ENCODE measurements at regions not wholly inside any gene's neighbourhood (a gene's known extent, or its start where the extent isn't known, plus 50 kb on each side); places are given as distances from the start of the nearest gene placed in this dataset.

DNA sequence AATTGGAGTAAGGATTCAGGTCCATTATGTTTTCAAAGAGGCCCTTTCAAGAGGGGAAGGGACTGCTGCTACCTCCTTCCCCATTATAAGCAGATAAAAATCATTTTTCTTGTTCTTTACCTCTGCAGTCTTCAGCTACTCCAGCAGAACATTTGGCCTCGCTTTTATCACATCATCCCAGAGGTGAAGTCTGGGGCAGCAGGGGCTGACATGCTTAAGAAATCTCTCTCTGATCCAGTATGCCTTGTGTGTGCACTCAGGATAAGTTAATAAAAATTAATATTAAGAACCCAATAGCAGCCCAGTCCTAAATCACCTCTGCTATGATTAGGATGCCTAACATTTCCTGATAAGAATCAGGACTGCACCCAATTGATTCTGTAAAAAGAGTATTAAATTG is 306.9 kb upstream of the NREP start:
- H3K27ac ChIP-seq: no peak overlapping the region
- TF ChIP-seq, protein P1, sequence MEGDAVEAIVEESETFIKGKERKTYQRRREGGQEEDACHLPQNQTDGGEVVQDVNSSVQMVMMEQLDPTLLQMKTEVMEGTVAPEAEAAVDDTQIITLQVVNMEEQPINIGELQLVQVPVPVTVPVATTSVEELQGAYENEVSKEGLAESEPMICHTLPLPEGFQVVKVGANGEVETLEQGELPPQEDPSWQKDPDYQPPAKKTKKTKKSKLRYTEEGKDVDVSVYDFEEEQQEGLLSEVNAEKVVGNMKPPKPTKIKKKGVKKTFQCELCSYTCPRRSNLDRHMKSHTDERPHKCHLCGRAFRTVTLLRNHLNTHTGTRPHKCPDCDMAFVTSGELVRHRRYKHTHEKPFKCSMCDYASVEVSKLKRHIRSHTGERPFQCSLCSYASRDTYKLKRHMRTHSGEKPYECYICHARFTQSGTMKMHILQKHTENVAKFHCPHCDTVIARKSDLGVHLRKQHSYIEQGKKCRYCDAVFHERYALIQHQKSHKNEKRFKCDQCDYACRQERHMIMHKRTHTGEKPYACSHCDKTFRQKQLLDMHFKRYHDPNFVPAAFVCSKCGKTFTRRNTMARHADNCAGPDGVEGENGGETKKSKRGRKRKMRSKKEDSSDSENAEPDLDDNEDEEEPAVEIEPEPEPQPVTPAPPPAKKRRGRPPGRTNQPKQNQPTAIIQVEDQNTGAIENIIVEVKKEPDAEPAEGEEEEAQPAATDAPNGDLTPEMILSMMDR (IDR thresholded peaks at IDR 0.05): no peak
- TF ChIP-seq POLR2A (IDR thresholded peaks at IDR 0.05): no peak
- H3K4me1 ChIP-seq: no peaks in the 10 kb centered on the region
- no peaks in the 10 kb centered on the region for H3K9me3 ChIP-seq
- no peak for DNase-seq
- H3K36me3 ChIP-seq: no peaks in the 10 kb centered on the region
- H3K4me3 ChIP-seq: no peak overlapping the region
- no peaks in the 10 kb centered on the region for H3K27me3 ChIP-seq
- 85 to 100% methylated on average over 1 of the region's 1 CpG for WGBS, 2 donors
- intact Hi-C loops (cut with DNase I): no loop called here

DNA sequence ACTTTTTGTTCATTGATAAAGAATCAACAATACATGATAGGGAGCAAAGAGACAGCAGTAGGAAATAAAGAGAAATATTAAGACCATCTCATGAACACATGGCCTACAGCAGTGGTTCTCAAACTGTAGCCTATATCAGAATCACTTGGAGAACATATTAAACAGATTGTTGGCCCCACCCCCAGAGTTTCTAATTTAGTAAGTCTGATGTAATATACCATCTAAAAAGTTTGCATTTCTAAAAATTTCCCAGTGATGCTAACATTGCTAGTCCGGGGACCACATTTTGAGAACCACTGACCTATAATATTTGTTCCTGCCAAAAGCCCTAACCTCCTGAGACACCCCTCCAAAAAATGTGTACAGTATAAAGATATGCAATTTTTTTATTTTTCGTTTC is 306.2 kb upstream of the NREP start:
- intact Hi-C loops (cut with DNase I): no loop called here
- 67 to 69% methylated on average over 2 of the region's 2 CpGs for WGBS, 2 donors
- Histone ChIP-seq H3K36me3 (no peaks in the 10 kb centered on the region), H3K27ac (no peak overlapping the region), H3K4me3 (no peak overlapping the region), H3K4me1 (no peaks in the 10 kb centered on the region), H3K27me3 (no peaks in the 10 kb centered on the region), H3K9me3 (no peaks in the 10 kb centered on the region)
- no peak for DNase-seq
- no peak for TF ChIP-seq POLR2A (IDR thresholded peaks at IDR 0.05)
- TF ChIP-seq, protein P1 (IDR thresholded peaks at IDR 0.05): no peak

DNA sequence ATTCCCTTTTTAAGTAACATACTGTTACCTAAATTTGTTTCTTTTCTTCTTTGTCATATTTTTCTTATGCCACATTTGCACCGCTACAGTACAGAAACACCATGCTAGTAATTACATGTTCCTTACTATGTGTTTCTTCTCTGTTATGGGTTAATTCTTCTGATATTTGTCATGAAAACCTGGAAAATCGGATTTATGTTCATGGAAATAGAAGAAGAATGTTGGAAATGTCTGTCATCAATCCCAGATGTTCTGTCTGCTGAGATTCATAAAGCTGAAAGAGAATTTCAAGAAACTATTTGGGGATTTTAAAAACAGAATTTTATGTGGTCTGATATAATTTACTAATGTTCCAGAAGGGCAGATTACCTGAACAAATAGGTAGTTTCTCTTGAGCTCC is 305.2 kb upstream of the NREP start:
- Histone ChIP-seq H3K27ac (no peak overlapping the region), H3K36me3 (no peaks in the 10 kb centered on the region), H3K9me3 (no peaks in the 10 kb centered on the region), H3K4me3 (no peak overlapping the region), H3K4me1 (no peaks in the 10 kb centered on the region), H3K27me3 (no peaks in the 10 kb centered on the region)
- no peak for DNase-seq
- 74 to 83% methylated on average over 2 of the region's 2 CpGs for WGBS, 2 donors
- TF ChIP-seq, protein P1 (IDR thresholded peaks at IDR 0.05): no peak
- TF ChIP-seq POLR2A (IDR thresholded peaks at IDR 0.05): no peak
- intact Hi-C loops (cut with DNase I): no loop called here

DNA sequence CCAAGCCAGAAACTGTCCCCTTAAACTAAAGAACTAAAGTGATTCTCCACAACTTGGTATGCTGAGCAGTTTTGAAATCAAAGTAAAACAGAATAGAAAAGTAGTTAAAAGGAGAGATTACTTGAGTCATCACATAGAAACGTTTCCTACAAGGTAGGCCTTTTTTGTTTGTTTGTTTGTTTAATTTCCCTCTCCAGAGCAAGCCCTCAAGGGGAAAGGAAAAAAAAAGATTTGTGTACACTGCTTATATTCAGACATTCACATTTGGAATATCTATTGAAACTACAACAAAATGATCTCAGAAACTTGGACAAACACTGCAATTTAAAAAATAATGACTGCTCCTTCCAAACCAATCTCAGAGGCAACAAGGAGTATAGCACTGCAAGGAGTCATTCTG is 304.7 kb upstream of the NREP start:
- H3K36me3 ChIP-seq: no peaks in the 10 kb centered on the region
- no peak for DNase-seq
- H3K27ac ChIP-seq: no peak overlapping the region
- no peaks in the 10 kb centered on the region for H3K27me3 ChIP-seq
- 5 to 21% methylated on average over 1 of the region's 1 CpG for WGBS, 2 donors
- intact Hi-C loops (cut with DNase I): no loop called here
- no peak overlapping the region for H3K4me3 ChIP-seq
- H3K4me1 ChIP-seq: no peaks in the 10 kb centered on the region
- no peak for TF ChIP-seq POLR2A (IDR thresholded peaks at IDR 0.05)
- TF ChIP-seq, protein P1 (IDR thresholded peaks at IDR 0.05): no peak
- H3K9me3 ChIP-seq: no peaks in the 10 kb centered on the region

DNA sequence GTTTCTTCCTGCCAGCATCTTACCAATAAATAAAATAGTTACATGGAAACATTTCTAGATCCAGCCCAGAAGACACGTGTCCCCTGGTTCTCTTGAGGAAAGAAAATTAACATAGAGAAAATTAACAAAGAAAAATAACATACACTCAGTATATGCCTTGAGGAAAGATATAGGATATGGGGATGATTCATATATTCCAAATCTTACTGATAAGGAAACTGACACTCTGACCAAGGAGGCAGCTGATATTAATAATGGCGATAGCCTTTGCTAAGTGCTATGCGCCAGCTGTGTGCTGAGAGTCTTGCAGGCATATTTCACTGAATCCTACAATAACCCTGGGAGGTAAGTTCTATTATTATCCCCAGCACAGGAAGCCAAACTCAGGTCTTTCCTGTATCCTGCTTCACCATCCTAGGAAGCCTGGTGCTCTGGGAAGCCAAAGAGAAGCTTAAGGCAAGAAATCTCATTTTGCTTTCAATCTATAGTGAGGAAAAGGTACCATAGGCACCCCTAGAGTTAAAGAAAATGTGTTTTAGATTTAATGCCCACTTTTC is 302.7 kb upstream of the NREP start:
- 77% methylated on average over 3 of the region's 3 CpGs for WGBS, 2 donors

More for the DNA sequence above, 302.7 kb upstream of the NREP start:
- no peak for DNase-seq
- Histone ChIP-seq H3K36me3 (no peaks in the 10 kb centered on the region), H3K27ac (no peak overlapping the region), H3K4me3 (no peak overlapping the region), H3K27me3 (no peaks in the 10 kb centered on the region), H3K4me1 (no peaks in the 10 kb centered on the region), H3K9me3 (peaks cover 0 to 9% (median 0%) of the 10 kb centered on the region in 3 donors)
- TF ChIP-seq, protein P1 (IDR thresholded peaks at IDR 0.05): no peak
- TF ChIP-seq POLR2A (IDR thresholded peaks at IDR 0.05): no peak
- intact Hi-C loops (cut with DNase I): no loop called here

Measured in esophagus squamous epithelium (tissue), 5 donors.